ENCODE measurements at regions not wholly inside any gene's neighbourhood (a gene's known extent, or its start where the extent isn't known, plus 50 kb on each side); places are given as distances from the start of the nearest gene placed in this dataset.

DNA sequence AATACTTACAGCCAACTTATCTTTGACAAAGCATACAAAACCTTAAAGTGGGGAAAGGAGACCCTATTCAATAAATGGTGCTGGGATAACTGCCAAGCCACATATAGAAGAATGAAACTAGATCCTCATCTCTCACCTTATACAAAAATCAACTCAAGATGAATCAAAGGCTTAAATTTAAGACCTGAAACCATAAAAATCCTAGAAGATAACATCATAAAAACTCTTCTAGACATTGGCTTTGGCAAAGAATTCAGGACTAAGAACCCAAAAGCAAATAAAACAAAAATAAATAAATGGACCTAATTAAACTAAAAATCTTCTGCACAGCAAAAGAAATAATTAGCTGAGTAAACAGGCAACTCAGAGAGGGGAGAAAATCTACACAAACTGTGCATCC is 335.6 kb upstream of the PBX1 start:
- Histone ChIP-seq H3K9me3 (no peaks in the 10 kb centered on the region), H3K36me3 (no peaks in the 10 kb centered on the region), H3K4me1 (ENCODE audit: insufficient read depth) (no peaks in the 10 kb centered on the region), H3K27me3 (no peaks in the 10 kb centered on the region), H3K4me3 (no peak overlapping the region), H3K27ac (no peak overlapping the region)
- intact Hi-C loops (cut with DNase I) = no loop called here
- DNase-seq = no peak
- no peak for TF ChIP-seq EP300 (IDR thresholded peaks at IDR 0.05)
- TF ChIP-seq, protein P1, sequence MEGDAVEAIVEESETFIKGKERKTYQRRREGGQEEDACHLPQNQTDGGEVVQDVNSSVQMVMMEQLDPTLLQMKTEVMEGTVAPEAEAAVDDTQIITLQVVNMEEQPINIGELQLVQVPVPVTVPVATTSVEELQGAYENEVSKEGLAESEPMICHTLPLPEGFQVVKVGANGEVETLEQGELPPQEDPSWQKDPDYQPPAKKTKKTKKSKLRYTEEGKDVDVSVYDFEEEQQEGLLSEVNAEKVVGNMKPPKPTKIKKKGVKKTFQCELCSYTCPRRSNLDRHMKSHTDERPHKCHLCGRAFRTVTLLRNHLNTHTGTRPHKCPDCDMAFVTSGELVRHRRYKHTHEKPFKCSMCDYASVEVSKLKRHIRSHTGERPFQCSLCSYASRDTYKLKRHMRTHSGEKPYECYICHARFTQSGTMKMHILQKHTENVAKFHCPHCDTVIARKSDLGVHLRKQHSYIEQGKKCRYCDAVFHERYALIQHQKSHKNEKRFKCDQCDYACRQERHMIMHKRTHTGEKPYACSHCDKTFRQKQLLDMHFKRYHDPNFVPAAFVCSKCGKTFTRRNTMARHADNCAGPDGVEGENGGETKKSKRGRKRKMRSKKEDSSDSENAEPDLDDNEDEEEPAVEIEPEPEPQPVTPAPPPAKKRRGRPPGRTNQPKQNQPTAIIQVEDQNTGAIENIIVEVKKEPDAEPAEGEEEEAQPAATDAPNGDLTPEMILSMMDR (IDR thresholded peaks at IDR 0.05) = no peak
- TF ChIP-seq POLR2A (IDR thresholded peaks at IDR 0.05) = no peak

DNA sequence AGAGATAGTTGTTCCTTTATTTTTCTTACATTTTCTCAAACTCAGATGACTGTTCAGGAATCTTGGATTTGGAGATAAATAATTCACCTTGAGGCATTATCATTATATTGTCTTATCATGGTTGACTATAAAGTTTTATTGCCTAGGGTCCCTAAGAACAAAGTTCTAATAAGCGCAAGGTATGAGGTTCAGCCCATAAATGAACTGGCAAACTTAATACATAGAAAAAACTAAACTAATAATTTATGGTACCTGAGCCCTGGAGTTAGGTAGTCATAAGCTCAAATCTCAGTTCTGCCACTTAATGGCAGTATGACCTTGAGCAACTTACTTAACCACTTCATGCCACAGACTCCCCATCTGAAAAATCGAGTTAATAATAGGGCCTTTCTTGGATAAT is 334.0 kb upstream of the PBX1 start:
- intact Hi-C loops (cut with DNase I) = no loop called here
- Histone ChIP-seq H3K27ac (no peak overlapping the region), H3K4me3 (no peak overlapping the region), H3K4me1 (ENCODE audit: insufficient read depth) (no peaks in the 10 kb centered on the region), H3K27me3 (no peaks in the 10 kb centered on the region), H3K9me3 (no peaks in the 10 kb centered on the region), H3K36me3 (no peaks in the 10 kb centered on the region)
- no peak for DNase-seq
- 77 to 87% (median 80%) methylated on average over 2 of the region's 2 CpGs for WGBS, 3 donors
- TF ChIP-seq EP300 (IDR thresholded peaks at IDR 0.05) (no peak), POLR2A (IDR thresholded peaks at IDR 0.05) (no peak)
- TF ChIP-seq, protein P1 (IDR thresholded peaks at IDR 0.05) = no peak

DNA sequence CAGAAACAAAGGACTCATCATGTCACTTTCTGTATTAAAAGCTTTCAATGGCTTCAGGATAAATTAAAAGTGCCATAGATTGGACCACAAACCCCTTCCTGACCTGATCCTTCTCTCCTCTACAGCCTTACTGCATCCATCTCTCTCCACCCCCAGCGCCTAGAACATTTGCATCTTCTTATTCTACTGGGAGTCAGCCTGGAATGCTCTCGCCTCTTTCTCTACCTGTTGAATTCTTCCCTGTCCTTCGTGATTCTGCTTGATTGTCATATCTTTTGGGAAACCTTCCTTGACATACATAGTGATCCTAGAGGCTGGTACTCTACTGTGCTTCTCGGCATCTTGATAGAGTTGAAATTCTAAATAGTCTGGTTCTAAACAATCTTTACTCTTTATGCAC is 332.0 kb upstream of the PBX1 start:
- Histone ChIP-seq H3K27me3 (no peaks in the 10 kb centered on the region), H3K9me3 (no peaks in the 10 kb centered on the region), H3K36me3 (no peaks in the 10 kb centered on the region), H3K4me1 (ENCODE audit: insufficient read depth) (no peaks in the 10 kb centered on the region), H3K4me3 (no peak overlapping the region), H3K27ac (no peak overlapping the region)
- WGBS, 3 donors = 89 to 92% (median 89%) methylated on average over 4 of the region's 4 CpGs
- DNase-seq = no peak
- intact Hi-C loops (cut with DNase I) = no loop called here
- TF ChIP-seq, protein P1 (IDR thresholded peaks at IDR 0.05) = no peak
- no peak for TF ChIP-seq POLR2A (IDR thresholded peaks at IDR 0.05)
- TF ChIP-seq EP300 (IDR thresholded peaks at IDR 0.05) = no peak

DNA sequence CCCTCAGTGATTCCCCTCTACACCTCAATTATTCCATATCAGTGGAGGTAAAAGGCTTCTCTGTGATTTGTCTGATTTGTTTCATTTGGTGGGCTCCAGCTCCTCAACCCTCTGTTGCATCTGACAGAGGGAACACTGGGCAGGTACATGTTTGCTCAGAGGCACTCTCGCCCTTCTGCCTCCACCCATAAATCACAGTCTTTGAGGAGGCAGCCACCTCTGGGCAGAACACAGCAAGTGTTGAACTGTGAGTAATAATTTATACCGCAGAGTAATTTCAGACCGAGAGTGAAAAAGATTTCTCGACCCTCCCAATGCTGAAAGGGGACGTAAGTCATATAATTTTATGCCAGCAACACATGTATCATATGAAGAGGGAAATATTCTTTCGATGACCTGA is 330.1 kb upstream of the PBX1 start:
- intact Hi-C loops (cut with DNase I) = no loop called here
- no peaks in the 10 kb centered on the region for H3K9me3 ChIP-seq
- H3K27ac ChIP-seq = no peak overlapping the region
- H3K4me1 ChIP-seq (ENCODE audit: insufficient read depth) = no peaks in the 10 kb centered on the region
- DNase-seq = no peak
- TF ChIP-seq, protein P1 (IDR thresholded peaks at IDR 0.05) = no peak
- TF ChIP-seq EP300 (IDR thresholded peaks at IDR 0.05) = no peak
- no peaks in the 10 kb centered on the region for H3K36me3 ChIP-seq
- H3K27me3 ChIP-seq = no peaks in the 10 kb centered on the region
- 57 to 63% (median 60%) methylated on average over 6 of the region's 6 CpGs for WGBS, 3 donors
- no peak overlapping the region for H3K4me3 ChIP-seq

DNA sequence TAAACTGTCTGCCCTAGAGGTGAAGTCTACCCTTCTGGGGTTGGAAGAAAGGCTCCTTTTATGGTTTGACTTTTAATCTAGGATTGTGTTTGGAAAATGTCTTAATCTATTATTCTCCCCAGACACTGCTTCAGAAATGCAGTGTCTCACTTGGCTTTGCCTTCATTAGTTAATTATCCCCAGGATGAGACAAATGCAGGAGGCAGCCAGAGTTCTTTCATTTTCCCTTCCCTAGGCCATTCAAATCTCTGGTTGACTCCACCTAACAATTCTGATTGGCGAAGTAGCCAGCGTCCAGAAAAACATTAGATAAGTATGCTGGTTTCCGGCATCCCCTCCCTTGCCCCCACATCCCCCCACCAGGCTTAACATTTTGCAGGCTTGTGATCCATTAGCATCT is 325.8 kb upstream of the PBX1 start:
- Histone ChIP-seq H3K27me3 (no peaks in the 10 kb centered on the region), H3K27ac (no peak overlapping the region), H3K9me3 (no peaks in the 10 kb centered on the region), H3K4me3 (no peak overlapping the region), H3K36me3 (no peaks in the 10 kb centered on the region), H3K4me1 (ENCODE audit: insufficient read depth) (no peaks in the 10 kb centered on the region)
- intact Hi-C loops (cut with DNase I) = no loop called here
- TF ChIP-seq EP300 (IDR thresholded peaks at IDR 0.05) (no peak), POLR2A (IDR thresholded peaks at IDR 0.05) (no peak)
- TF ChIP-seq, protein P1 (IDR thresholded peaks at IDR 0.05) = no peak
- 43 to 61% (median 45%) methylated on average over 3 of the region's 3 CpGs for WGBS, 3 donors
- DNase-seq = no peak
